ENCODE measurements at regions not wholly inside any gene's neighbourhood (a gene's known extent, or its start where the extent isn't known, plus 50 kb on each side); places are given as distances from the start of the nearest gene placed in this dataset.

DNA sequence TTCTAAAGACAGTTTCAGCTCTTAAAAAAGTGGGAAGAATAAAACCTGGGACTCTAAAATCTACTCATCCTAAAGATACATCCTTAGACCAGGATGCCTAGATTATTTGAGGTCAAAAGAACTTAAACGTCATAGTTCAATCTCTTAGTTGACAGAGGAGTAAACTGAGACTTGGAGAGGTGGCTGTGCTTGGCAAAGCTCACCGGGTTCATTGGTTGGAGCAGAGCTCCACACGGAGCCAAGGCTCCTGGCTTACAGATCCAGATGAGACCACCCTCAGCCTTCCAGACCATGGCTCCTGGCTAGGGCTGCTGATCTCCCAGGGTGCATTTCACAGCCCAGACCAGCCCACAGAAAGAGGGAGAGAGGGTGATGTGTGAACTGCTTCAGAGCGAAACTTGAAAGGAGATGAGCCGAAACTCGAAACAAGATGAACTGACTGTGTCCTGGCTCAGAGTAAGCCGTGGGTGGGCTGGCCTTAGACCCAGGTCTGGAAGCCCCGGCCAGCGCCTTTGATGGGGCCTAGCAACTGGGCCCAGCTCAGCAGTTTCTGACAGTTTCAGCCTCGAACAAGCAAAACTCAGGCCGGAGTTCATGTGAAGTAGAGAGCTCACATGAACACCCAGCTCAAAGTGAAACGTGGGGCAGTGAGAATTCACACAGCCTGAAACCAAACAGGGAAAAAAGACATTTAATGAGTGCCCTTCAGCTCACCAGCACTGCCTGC is 1044.8 kb downstream of the BCL11B start:
- DNase-seq (ENCODE audit: low spot score in 2 of 2): no peak
- 85% methylated on average over 12 of the region's 12 CpGs for WGBS
- no peaks in the 10 kb centered on the region for H3K9me3 ChIP-seq
- H3K4me1 ChIP-seq: no peaks in the 10 kb centered on the region
- no peak overlapping the region for H3K27ac ChIP-seq
- TF ChIP-seq POLR2AphosphoS5 (IDR thresholded peaks at IDR 0.05) (no peak), POLR2A (IDR thresholded peaks at IDR 0.05) (no peak), EP300 (IDR thresholded peaks at IDR 0.05) (no peak)
- TF ChIP-seq, protein P1, sequence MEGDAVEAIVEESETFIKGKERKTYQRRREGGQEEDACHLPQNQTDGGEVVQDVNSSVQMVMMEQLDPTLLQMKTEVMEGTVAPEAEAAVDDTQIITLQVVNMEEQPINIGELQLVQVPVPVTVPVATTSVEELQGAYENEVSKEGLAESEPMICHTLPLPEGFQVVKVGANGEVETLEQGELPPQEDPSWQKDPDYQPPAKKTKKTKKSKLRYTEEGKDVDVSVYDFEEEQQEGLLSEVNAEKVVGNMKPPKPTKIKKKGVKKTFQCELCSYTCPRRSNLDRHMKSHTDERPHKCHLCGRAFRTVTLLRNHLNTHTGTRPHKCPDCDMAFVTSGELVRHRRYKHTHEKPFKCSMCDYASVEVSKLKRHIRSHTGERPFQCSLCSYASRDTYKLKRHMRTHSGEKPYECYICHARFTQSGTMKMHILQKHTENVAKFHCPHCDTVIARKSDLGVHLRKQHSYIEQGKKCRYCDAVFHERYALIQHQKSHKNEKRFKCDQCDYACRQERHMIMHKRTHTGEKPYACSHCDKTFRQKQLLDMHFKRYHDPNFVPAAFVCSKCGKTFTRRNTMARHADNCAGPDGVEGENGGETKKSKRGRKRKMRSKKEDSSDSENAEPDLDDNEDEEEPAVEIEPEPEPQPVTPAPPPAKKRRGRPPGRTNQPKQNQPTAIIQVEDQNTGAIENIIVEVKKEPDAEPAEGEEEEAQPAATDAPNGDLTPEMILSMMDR (IDR thresholded peaks at IDR 0.05): no peak
- H3K4me3 ChIP-seq: no peak overlapping the region
- H3K27me3 ChIP-seq: no peaks in the 10 kb centered on the region
- H3K36me3 ChIP-seq: no peaks in the 10 kb centered on the region

DNA sequence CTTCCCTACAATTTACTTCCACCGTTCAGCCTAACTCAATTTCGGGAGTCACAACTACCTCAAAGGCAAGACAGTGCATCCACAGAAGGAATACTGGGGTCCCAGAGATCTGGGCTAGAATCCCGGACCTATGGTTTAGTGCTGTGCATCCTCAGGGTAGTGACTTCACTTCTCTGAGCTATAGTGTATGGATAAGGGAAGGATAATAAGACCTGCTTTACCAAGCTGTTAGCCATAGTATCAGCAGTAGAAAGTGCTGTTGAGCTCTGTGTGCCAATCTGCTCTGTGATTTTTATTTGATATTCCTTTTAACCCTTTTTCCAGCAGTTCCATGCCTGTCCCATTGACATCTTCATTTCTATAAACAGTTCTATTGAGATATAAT is 1044.3 kb downstream of the BCL11B start:
- WGBS: 94% methylated on average over 3 of the region's 3 CpGs
- Histone ChIP-seq H3K36me3 (no peaks in the 10 kb centered on the region), H3K27me3 (no peaks in the 10 kb centered on the region), H3K4me3 (no peak overlapping the region), H3K4me1 (no peaks in the 10 kb centered on the region), H3K27ac (no peak overlapping the region), H3K9me3 (no peaks in the 10 kb centered on the region)
- TF ChIP-seq POLR2AphosphoS5 (IDR thresholded peaks at IDR 0.05) (no peak), POLR2A (IDR thresholded peaks at IDR 0.05) (no peak), EP300 (IDR thresholded peaks at IDR 0.05) (no peak)
- TF ChIP-seq, protein P1 (IDR thresholded peaks at IDR 0.05): no peak
- no peak for DNase-seq (ENCODE audit: low spot score in 2 of 2)

DNA sequence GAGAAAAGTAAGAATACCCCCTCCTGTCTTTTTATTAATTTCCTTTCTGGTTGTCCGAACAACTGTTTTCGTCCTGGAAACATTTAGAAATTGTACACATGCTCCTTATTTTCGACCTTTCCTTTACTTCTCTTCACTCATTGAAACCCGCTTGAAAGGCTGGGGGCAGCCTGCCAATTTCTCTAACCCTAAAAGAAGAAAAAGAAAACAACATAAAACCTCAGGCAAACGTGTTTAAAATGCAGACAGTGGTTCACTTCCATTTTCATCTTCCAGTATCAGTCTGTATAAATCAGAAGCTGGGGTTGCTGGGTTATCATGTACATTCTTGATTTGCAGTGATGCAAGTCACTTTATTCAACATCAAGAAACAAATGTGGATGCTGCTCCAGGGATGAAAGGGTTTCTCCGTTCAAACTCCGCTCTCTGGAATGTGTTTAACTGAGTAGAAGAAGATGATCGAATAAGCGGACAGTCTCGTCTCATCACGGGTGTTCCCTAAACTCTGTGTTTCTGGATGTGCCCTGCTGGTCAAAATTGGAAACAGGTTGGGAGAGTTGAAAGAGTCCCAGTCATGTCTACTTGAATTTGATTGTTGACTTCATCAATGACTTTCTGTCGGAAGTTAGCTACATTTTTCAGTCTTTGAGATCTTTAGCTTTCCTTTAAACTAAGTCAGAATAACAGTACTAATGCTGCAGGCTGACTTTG is 1042.2 kb downstream of the BCL11B start:
- Histone ChIP-seq H3K27ac (no peak overlapping the region), H3K36me3 (no peaks in the 10 kb centered on the region), H3K4me3 (no peak overlapping the region), H3K9me3 (no peaks in the 10 kb centered on the region), H3K27me3 (no peaks in the 10 kb centered on the region), H3K4me1 (no peaks in the 10 kb centered on the region)
- TF ChIP-seq EP300 (IDR thresholded peaks at IDR 0.05) (no peak), POLR2AphosphoS5 (IDR thresholded peaks at IDR 0.05) (no peak), POLR2A (IDR thresholded peaks at IDR 0.05) (no peak)
- TF ChIP-seq, protein P1 (IDR thresholded peaks at IDR 0.05): no peak
- no peak for DNase-seq (ENCODE audit: low spot score in 2 of 2)
- WGBS: 54% methylated on average over 12 of the region's 12 CpGs

DNA sequence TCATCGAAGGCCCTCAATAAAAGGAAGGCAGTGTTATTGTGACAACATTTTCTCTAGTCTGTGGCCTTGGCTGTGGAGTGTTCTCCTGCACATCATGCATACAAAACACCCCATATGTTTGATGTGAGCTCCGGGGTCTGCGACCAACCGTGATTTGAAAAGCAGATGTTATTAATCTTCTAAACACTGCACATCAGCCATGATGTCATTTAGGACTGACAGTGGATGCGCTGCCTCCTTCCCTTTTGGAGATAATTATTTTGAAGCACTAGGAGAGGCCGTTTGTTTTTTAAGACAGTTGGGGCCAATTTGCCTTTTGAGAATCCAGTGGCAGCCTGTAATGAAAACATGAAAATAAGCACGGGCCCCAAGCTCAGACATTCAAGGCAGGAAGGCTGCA is 1041.6 kb downstream of the BCL11B start:
- Histone ChIP-seq H3K27me3 (no peaks in the 10 kb centered on the region), H3K4me1 (no peaks in the 10 kb centered on the region), H3K9me3 (no peaks in the 10 kb centered on the region), H3K27ac (no peak overlapping the region), H3K36me3 (no peaks in the 10 kb centered on the region), H3K4me3 (no peak overlapping the region)
- 71% methylated on average over 7 of the region's 7 CpGs for whole genome bisulfite sequencing
- DNase-seq (ENCODE audit: low spot score in 2 of 2): no peak
- TF ChIP-seq, protein P1 (IDR thresholded peaks at IDR 0.05): no peak
- no peak for TF ChIP-seq EP300 (IDR thresholded peaks at IDR 0.05)
- TF ChIP-seq POLR2AphosphoS5 (IDR thresholded peaks at IDR 0.05): no peak
- TF ChIP-seq POLR2A (IDR thresholded peaks at IDR 0.05): no peak

- Histone ChIP-seq H3K27ac (no peak overlapping the region), H3K36me3 (no peaks in the 10 kb centered on the region), H3K4me3 (no peak overlapping the region), H3K27me3 (no peaks in the 10 kb centered on the region), H3K9me3 (no peaks in the 10 kb centered on the region), H3K4me1 (no peaks in the 10 kb centered on the region)
- TF ChIP-seq, protein P1 (IDR thresholded peaks at IDR 0.05): no peak
- 94% methylated on average over 1 of the region's 2 CpGs for WGBS
- no peak for DNase-seq (ENCODE audit: low spot score in 2 of 2)
These were observed 1040.8 kb downstream of the BCL11B start for GRCh38 chr14:98231210-98231609.

Data from suprapubic skin (tissue), 4 donors.